ENCODE measurements at regions not wholly inside any gene's neighbourhood (a gene's known extent, or its start where the extent isn't known, plus 50 kb on each side); places are given as distances from the start of the nearest gene placed in this dataset.

- CTCF ChIA-PET: no interaction called here
- DNase-seq (ENCODE audit: extremely low spot score): no peak
- POLR2A ChIA-PET: no interaction called here
- TF ChIP-seq TARDBP (IDR thresholded peaks at IDR 0.05) (no peak), FOXK2 (IDR thresholded peaks at IDR 0.05) (no peak), HDGF (IDR thresholded peaks at IDR 0.05; ENCODE audit: borderline replicate concordance) (no peak), SP1 (IDR thresholded peaks at IDR 0.05) (no peak), ELF4 (IDR thresholded peaks at IDR 0.05) (no peak), LEF1 (IDR thresholded peaks at IDR 0.05; ENCODE audit: borderline replicate concordance) (no peak), SUZ12 (IDR thresholded peaks at IDR 0.05) (no peak)
These were observed 192.5 kb upstream of the SYT1 start for GRCh38 chr12:78672033-78672432.

- ChIA-PET POLR2A (no interaction called here), CTCF (no interaction called here)
- no peak for TF ChIP-seq FOXM1 (IDR thresholded peaks at IDR 0.05; ENCODE audit: borderline replicate concordance)
- no peak for DNase-seq (ENCODE audit: extremely low spot score)
These were observed 190.1 kb upstream of the SYT1 start for GRCh38 chr12:78674311-78675090.

- TF ChIP-seq SUZ12 (IDR thresholded peaks at IDR 0.05): no peak
- no peak for TF ChIP-seq SP1 (IDR thresholded peaks at IDR 0.05)
- TF ChIP-seq L3MBTL2 (conservative IDR thresholded peaks at IDR 0.05): no peak
- TF ChIP-seq FOXK2 (IDR thresholded peaks at IDR 0.05): no peak
- no peak for TF ChIP-seq HDGF (IDR thresholded peaks at IDR 0.05; ENCODE audit: borderline replicate concordance)
- TF ChIP-seq ZNF384 (IDR thresholded peaks at IDR 0.05): no peak
- TF ChIP-seq CTBP1 (IDR thresholded peaks at IDR 0.05; ENCODE audit: borderline replicate concordance): no peak
- no peak for TF ChIP-seq FOXM1 (IDR thresholded peaks at IDR 0.05; ENCODE audit: borderline replicate concordance)
- no peak for TF ChIP-seq LEF1 (IDR thresholded peaks at IDR 0.05; ENCODE audit: borderline replicate concordance)
- TF ChIP-seq TARDBP (IDR thresholded peaks at IDR 0.05): no peak
- ChIA-PET CTCF (no interaction called here), POLR2A (no interaction called here)
- DNase-seq (ENCODE audit: extremely low spot score): no peak
These were observed 184.0 kb upstream of the SYT1 start for GRCh38 chr12:78680596-78680995.

- no peak for DNase-seq (ENCODE audit: extremely low spot score)
- no peak for TF ChIP-seq ELF4 (IDR thresholded peaks at IDR 0.05)
- TF ChIP-seq SUZ12 (IDR thresholded peaks at IDR 0.05): no peak
- TF ChIP-seq HDGF (IDR thresholded peaks at IDR 0.05; ENCODE audit: borderline replicate concordance): no peak
- TF ChIP-seq FOXA1 (IDR thresholded peaks at IDR 0.05): no peak
- TF ChIP-seq ZNF384 (IDR thresholded peaks at IDR 0.05): no peak
- TF ChIP-seq NFRKB (IDR thresholded peaks at IDR 0.05): no peak
- CTCF ChIA-PET: no interaction called here
- POLR2A ChIA-PET: no interaction called here
These were observed 181.5 kb upstream of the SYT1 start for GRCh38 chr12:78683031-78683430.

GRCh38 chr12:78683626-78684025, 180.9 kb upstream of the SYT1 start:
- CTCF ChIA-PET: no interaction called here
- DNase-seq (ENCODE audit: extremely low spot score): no peak
- POLR2A ChIA-PET: no interaction called here
- TF ChIP-seq ZNF384 (IDR thresholded peaks at IDR 0.05) (no peak), SP1 (IDR thresholded peaks at IDR 0.05) (no peak), FOXA1 (IDR thresholded peaks at IDR 0.05) (no peak), BHLHE40 (IDR thresholded peaks at IDR 0.05; ENCODE audit: borderline replicate concordance) (no peak), ARNT (IDR thresholded peaks at IDR 0.05) (no peak), FOXM1 (IDR thresholded peaks at IDR 0.05; ENCODE audit: borderline replicate concordance) (no peak), TARDBP (IDR thresholded peaks at IDR 0.05) (no peak)

- CTCF ChIA-PET: no interaction called here
These were observed 180.2 kb upstream of the SYT1 start for GRCh38 chr12:78684419-78684818.

GRCh38 chr12:78695749-78696148, 168.8 kb upstream of the SYT1 start:
- ChIA-PET POLR2A (no interaction called here), CTCF (no interaction called here)
- no peak for TF ChIP-seq ELF4 (IDR thresholded peaks at IDR 0.05)
- no peak for TF ChIP-seq PKNOX1 (IDR thresholded peaks at IDR 0.05)
- no peak for TF ChIP-seq ARNT (IDR thresholded peaks at IDR 0.05)
- TF ChIP-seq FOXM1 (IDR thresholded peaks at IDR 0.05; ENCODE audit: borderline replicate concordance): no peak
- no peak for TF ChIP-seq SUZ12 (IDR thresholded peaks at IDR 0.05)
- no peak for TF ChIP-seq LEF1 (IDR thresholded peaks at IDR 0.05; ENCODE audit: borderline replicate concordance)
- TF ChIP-seq TARDBP (IDR thresholded peaks at IDR 0.05): no peak
- no peak for TF ChIP-seq FOXK2 (IDR thresholded peaks at IDR 0.05)
- no peak for TF ChIP-seq ZNF384 (IDR thresholded peaks at IDR 0.05)
- TF ChIP-seq NFRKB (IDR thresholded peaks at IDR 0.05): no peak
- TF ChIP-seq CTBP1 (IDR thresholded peaks at IDR 0.05; ENCODE audit: borderline replicate concordance): no peak
- no peak for TF ChIP-seq HDGF (IDR thresholded peaks at IDR 0.05; ENCODE audit: borderline replicate concordance)
- no peak for DNase-seq (ENCODE audit: extremely low spot score)

More at GRCh38 chr12:78684419-78684818, 180.2 kb upstream of the SYT1 start:
- TF ChIP-seq CTBP1 (IDR thresholded peaks at IDR 0.05; ENCODE audit: borderline replicate concordance) (no peak), ARNT (IDR thresholded peaks at IDR 0.05) (no peak), NFRKB (IDR thresholded peaks at IDR 0.05) (no peak), SUZ12 (IDR thresholded peaks at IDR 0.05) (no peak), ZNF384 (IDR thresholded peaks at IDR 0.05) (no peak), FOXM1 (IDR thresholded peaks at IDR 0.05; ENCODE audit: borderline replicate concordance) (no peak), HDGF (IDR thresholded peaks at IDR 0.05; ENCODE audit: borderline replicate concordance) (no peak), FOXK2 (IDR thresholded peaks at IDR 0.05) (no peak), FOXA1 (IDR thresholded peaks at IDR 0.05) (no peak), PKNOX1 (IDR thresholded peaks at IDR 0.05) (no peak), SP1 (IDR thresholded peaks at IDR 0.05) (no peak)
- DNase-seq (ENCODE audit: extremely low spot score): no peak
- POLR2A ChIA-PET: no interaction called here

Data from HEK293T (cell line).